ENCODE measurements at regions not wholly inside any gene's neighbourhood (a gene's known extent, or its start where the extent isn't known, plus 50 kb on each side); places are given as distances from the start of the nearest gene placed in this dataset.

GRCh38 chr11:33536178-33536577, 164.4 kb downstream of the C11orf91 start:
- TF ChIP-seq POLR2A (IDR thresholded peaks at IDR 0.05), result no peak
- no peak for TF ChIP-seq POLR2AphosphoS5 (IDR thresholded peaks at IDR 0.05)
